Panc1 (cell line): ENCODE measurements at regions not wholly inside any gene's neighbourhood (a gene's known extent, or its start where the extent isn't known, plus 50 kb on each side); places are given as distances from the start of the nearest gene placed in this dataset.

Experiments
- POLR2AphosphoS5 ChIP-seq: IDR thresholded peaks from 2 replicates; pipeline ENCODE4 v1.6.1; 2012; ENCODE audit warnings: mild to moderate bottlenecking, low read depth, low read length, moderate library complexity
- TCF7L2 ChIP-seq: IDR thresholded peaks from 2 replicates; pipeline ENCODE4 v1.6.1; 2011; ENCODE audit warnings: mild to moderate bottlenecking, low read depth, low read length, inconsistent platforms
- TF ChIP-seq, protein P1 (sequence below): fragments of 450-650 bp; IDR thresholded peaks from 2 replicates; pipeline ENCODE4 v1.5.1; 2017; ENCODE audit warnings: mild to moderate bottlenecking
- TF ChIP-seq, protein P2 (sequence below), 2 experiments: IDR thresholded peaks; 2 replicates each; pipeline ENCODE4 v1.6.1; 2011 to 2012; ENCODE audit warnings: low read depth in 2 of 2, control low read depth in 1 of 2, low read length in 1 of 2, mild to moderate bottlenecking in 1 of 2, moderate library complexity in 1 of 2; ENCODE audit not compliant: insufficient read depth in 1 of 2

DNA sequence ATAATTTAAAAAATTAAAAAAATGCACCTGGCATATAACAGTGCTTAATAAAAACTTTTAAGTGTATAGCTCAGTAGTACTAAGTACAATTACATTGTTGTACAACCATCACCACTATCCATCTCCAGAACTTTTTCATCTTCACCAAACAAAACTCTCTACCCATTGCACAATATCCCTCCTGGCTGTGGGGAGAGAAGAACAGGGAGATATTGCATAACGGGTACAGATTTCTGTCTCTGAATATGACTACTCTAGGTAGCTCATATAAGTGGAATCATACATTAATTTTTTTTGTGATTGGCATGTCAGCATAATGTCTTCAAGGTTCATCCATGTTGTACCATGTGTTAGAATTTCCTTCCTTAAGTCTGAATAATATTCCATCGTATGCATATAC lies 91.0 kb upstream of the PLAAT1 start:
- TF ChIP-seq, protein P1, sequence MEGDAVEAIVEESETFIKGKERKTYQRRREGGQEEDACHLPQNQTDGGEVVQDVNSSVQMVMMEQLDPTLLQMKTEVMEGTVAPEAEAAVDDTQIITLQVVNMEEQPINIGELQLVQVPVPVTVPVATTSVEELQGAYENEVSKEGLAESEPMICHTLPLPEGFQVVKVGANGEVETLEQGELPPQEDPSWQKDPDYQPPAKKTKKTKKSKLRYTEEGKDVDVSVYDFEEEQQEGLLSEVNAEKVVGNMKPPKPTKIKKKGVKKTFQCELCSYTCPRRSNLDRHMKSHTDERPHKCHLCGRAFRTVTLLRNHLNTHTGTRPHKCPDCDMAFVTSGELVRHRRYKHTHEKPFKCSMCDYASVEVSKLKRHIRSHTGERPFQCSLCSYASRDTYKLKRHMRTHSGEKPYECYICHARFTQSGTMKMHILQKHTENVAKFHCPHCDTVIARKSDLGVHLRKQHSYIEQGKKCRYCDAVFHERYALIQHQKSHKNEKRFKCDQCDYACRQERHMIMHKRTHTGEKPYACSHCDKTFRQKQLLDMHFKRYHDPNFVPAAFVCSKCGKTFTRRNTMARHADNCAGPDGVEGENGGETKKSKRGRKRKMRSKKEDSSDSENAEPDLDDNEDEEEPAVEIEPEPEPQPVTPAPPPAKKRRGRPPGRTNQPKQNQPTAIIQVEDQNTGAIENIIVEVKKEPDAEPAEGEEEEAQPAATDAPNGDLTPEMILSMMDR: no peak
- no peak for TF ChIP-seq POLR2AphosphoS5
- TF ChIP-seq, protein P2, sequence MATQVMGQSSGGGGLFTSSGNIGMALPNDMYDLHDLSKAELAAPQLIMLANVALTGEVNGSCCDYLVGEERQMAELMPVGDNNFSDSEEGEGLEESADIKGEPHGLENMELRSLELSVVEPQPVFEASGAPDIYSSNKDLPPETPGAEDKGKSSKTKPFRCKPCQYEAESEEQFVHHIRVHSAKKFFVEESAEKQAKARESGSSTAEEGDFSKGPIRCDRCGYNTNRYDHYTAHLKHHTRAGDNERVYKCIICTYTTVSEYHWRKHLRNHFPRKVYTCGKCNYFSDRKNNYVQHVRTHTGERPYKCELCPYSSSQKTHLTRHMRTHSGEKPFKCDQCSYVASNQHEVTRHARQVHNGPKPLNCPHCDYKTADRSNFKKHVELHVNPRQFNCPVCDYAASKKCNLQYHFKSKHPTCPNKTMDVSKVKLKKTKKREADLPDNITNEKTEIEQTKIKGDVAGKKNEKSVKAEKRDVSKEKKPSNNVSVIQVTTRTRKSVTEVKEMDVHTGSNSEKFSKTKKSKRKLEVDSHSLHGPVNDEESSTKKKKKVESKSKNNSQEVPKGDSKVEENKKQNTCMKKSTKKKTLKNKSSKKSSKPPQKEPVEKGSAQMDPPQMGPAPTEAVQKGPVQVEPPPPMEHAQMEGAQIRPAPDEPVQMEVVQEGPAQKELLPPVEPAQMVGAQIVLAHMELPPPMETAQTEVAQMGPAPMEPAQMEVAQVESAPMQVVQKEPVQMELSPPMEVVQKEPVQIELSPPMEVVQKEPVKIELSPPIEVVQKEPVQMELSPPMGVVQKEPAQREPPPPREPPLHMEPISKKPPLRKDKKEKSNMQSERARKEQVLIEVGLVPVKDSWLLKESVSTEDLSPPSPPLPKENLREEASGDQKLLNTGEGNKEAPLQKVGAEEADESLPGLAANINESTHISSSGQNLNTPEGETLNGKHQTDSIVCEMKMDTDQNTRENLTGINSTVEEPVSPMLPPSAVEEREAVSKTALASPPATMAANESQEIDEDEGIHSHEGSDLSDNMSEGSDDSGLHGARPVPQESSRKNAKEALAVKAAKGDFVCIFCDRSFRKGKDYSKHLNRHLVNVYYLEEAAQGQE (IDR thresholded peaks at IDR 0.05; ENCODE audit: insufficient read depth in 1 of 2, low read depth in 2 of 2, low read length in 1 of 2): no peak
- no peak for TF ChIP-seq TCF7L2
